Caco-2 (cell line): ENCODE measurements at regions not wholly inside any gene's neighbourhood (a gene's known extent, or its start where the extent isn't known, plus 50 kb on each side); places are given as distances from the start of the nearest gene placed in this dataset.

ENCODE experiments used
- BruUV-seq: library from RNA; stranded (reverse); fragments of 400-500 nt; replicated peaks from 2 replicates; lab custom pipeline; 2021; lab: Mats Ljungman, UMichigan
- CTCF ChIA-PET: fragments of 300-600 bp; sonication (Branson Sonifier 250); formaldehyde crosslinking; loops from one replicate; lab custom pipeline; 2022; ENCODE audit warnings: antibody characterized with exemption; lab: Charles Lee
- POLR2A ChIA-PET: fragments of 300-600 bp; sonication (Branson Sonifier 250); formaldehyde crosslinking; loops from one replicate; lab custom pipeline; 2022; ENCODE audit warnings: antibody characterized with exemption; lab: Charles Lee
- DNase-seq, 2 experiments: peaks; one replicate each; pipeline versions ENCODE4 v3.0.0 to v3.0.0-alpha.2; 2020 to 2022
- H3K27me3 ChIP-seq: replicated peaks from 2 replicates; pipeline ENCODE4 v1.6.0; 2011; ENCODE audit warnings: low read length; ENCODE audit not compliant: control insufficient read depth, insufficient read depth
- H3K36me3 ChIP-seq: 2 replicates; pipeline ENCODE4 v1.5.1; 2011; ENCODE audit warnings: low read length; ENCODE audit not compliant: control insufficient read depth, insufficient read depth
- H3K4me1 ChIP-seq: fragments of 250-450 bp; sonication (Bioruptor Pico); 2 replicates; pipeline ENCODE4 v1.5.1; 2020; ENCODE audit warnings: mild to moderate bottlenecking
- H3K4me3 ChIP-seq: 2 replicates; pipeline ENCODE4 v1.5.1; 2011; ENCODE audit warnings: low read depth, mild to moderate bottlenecking, control low read depth, low read length
- H3K9me3 ChIP-seq: fragments of 250-450 bp; sonication (Bioruptor Pico); 2 replicates; pipeline ENCODE4 v1.5.1; 2020; ENCODE audit warnings: mild to moderate bottlenecking, moderate library complexity
- H3K27ac Mint-ChIP-seq: one replicate; pipeline ENCODE4 v1.8.0; 2022; ENCODE audit warnings: mixed read lengths; ENCODE audit not compliant: unreplicated experiment
- H3K27me3 Mint-ChIP-seq: one replicate; pipeline ENCODE4 v1.8.0; 2022; ENCODE audit warnings: mixed read lengths; ENCODE audit not compliant: insufficient read depth, unreplicated experiment
- H3K36me3 Mint-ChIP-seq: one replicate; pipeline ENCODE4 v1.8.0; 2022; ENCODE audit warnings: mild to moderate bottlenecking, mixed read lengths; ENCODE audit not compliant: insufficient read depth, unreplicated experiment
- H3K4me1 Mint-ChIP-seq: one replicate; pipeline ENCODE4 v1.8.0; 2022; ENCODE audit warnings: low read depth, mixed read lengths; ENCODE audit not compliant: unreplicated experiment
- H3K4me3 Mint-ChIP-seq: one replicate; pipeline ENCODE4 v1.8.0; 2022; ENCODE audit warnings: mild to moderate bottlenecking, moderate library complexity, mixed read lengths; ENCODE audit not compliant: unreplicated experiment
- H3K9me3 Mint-ChIP-seq: one replicate; pipeline ENCODE4 v1.8.0; 2022; ENCODE audit warnings: mixed read lengths; ENCODE audit not compliant: unreplicated experiment
- intact Hi-C: fragments of 100-400 bp; cut with micrococcal nuclease; formaldehyde crosslinking; loops from one replicate; pipeline ENCODE4 v1.10.0; 2022; ENCODE audit not compliant: unreplicated experiment
- TF ChIP-seq, protein P1 (sequence below), 2 experiments: fragments of 200-600 bp in 1 of 2; IDR thresholded peaks; 1 replicate in 1 of 2; 2 replicates in 1 of 2; pipeline versions ENCODE4 v1.5.1 to v1.8.0; 2011 to 2022; ENCODE audit warnings: antibody characterized with exemption in 1 of 2, control low read depth in 1 of 2, inconsistent platforms in 1 of 2, low read depth in 1 of 2, low read length in 1 of 2, mild to moderate bottlenecking in 1 of 2, moderate library complexity in 1 of 2; ENCODE audit not compliant: insufficient read depth in 1 of 2, severe bottlenecking in 1 of 2, unreplicated experiment in 1 of 2

GRCh38 chr5:166369807-166370206, 1921.6 kb upstream of the WWC1 start:
- no TSS peak for BruUV-seq
- Mint-ChIP-seq H3K36me3 (no peaks in the 10 kb centered on the region), H3K27me3 (no peaks in the 10 kb centered on the region), H3K9me3 (no peaks in the 10 kb centered on the region), H3K27ac (no peak overlapping the region), H3K4me3 (no peak overlapping the region), H3K4me1 (no peaks in the 10 kb centered on the region)
- no peak for DNase-seq
- POLR2A ChIA-PET: no interaction called here
- TF ChIP-seq, protein P1, sequence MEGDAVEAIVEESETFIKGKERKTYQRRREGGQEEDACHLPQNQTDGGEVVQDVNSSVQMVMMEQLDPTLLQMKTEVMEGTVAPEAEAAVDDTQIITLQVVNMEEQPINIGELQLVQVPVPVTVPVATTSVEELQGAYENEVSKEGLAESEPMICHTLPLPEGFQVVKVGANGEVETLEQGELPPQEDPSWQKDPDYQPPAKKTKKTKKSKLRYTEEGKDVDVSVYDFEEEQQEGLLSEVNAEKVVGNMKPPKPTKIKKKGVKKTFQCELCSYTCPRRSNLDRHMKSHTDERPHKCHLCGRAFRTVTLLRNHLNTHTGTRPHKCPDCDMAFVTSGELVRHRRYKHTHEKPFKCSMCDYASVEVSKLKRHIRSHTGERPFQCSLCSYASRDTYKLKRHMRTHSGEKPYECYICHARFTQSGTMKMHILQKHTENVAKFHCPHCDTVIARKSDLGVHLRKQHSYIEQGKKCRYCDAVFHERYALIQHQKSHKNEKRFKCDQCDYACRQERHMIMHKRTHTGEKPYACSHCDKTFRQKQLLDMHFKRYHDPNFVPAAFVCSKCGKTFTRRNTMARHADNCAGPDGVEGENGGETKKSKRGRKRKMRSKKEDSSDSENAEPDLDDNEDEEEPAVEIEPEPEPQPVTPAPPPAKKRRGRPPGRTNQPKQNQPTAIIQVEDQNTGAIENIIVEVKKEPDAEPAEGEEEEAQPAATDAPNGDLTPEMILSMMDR (IDR thresholded peaks at IDR 0.05; ENCODE audit: insufficient read depth in 1 of 2, low read depth in 1 of 2, low read length in 1 of 2, severe bottlenecking in 1 of 2, unreplicated experiment in 1 of 2): no peak
- intact Hi-C loops: no loop called here
- Histone ChIP-seq H3K27me3 (no peaks in the 10 kb centered on the region), H3K4me3 (no peak overlapping the region), H3K4me1 (peaks cover 4% of the 10 kb centered on the region; the same call in 1 of the 2 replicates), H3K36me3 (no peaks in the 10 kb centered on the region), H3K9me3 (no peaks in the 10 kb centered on the region)
- CTCF ChIA-PET: no interaction called here

- Mint-ChIP-seq H3K27me3 (no peaks in the 10 kb centered on the region), H3K4me3 (no peak overlapping the region), H3K9me3 (no peaks in the 10 kb centered on the region), H3K4me1 (no peaks in the 10 kb centered on the region), H3K27ac (no peak overlapping the region), H3K36me3 (no peaks in the 10 kb centered on the region)
- Histone ChIP-seq H3K4me3 (no peak overlapping the region), H3K36me3 (no peaks in the 10 kb centered on the region), H3K27me3 (no peaks in the 10 kb centered on the region), H3K4me1 (peaks cover 4% of the 10 kb centered on the region; the same call in 1 of the 2 replicates), H3K9me3 (no peaks in the 10 kb centered on the region)
- POLR2A ChIA-PET: no interaction called here
- DNase-seq: no peak
- CTCF ChIA-PET: no interaction called here
- TF ChIP-seq, protein P1 (IDR thresholded peaks at IDR 0.05; ENCODE audit: insufficient read depth in 1 of 2, low read depth in 1 of 2, low read length in 1 of 2, severe bottlenecking in 1 of 2, unreplicated experiment in 1 of 2): no peak
- BruUV-seq: no TSS peak
- intact Hi-C loops: no loop called here
Observed at GRCh38 chr5:166370928-166371690, 1920.3 kb upstream of the WWC1 start.

DNA sequence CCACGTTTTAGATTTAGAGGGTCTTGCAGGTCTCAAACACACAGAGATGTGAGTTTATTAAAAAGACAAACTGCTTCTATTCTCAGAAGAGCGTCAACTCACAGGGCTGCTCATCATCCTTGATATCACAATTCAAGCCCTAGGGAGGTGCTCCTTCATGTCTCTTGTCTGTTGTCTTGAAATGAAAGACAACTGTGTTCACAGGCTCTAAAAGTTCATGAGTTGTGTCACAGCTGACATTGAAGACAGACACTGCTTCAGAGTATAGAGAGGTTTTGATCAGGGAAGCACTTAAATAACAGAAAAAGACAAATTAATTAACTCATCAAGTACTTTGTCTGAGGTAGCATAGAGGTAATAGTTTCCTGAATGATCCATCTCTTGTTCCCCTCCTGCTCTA, 1917.6 kb upstream of the WWC1 start:
- Histone ChIP-seq H3K4me1 (peaks cover 4% of the 10 kb centered on the region; the same call in 1 of the 2 replicates), H3K27me3 (no peaks in the 10 kb centered on the region), H3K36me3 (no peaks in the 10 kb centered on the region), H3K4me3 (no peak overlapping the region), H3K9me3 (no peaks in the 10 kb centered on the region)
- H3K9me3 Mint-ChIP-seq: peaks cover 10% of the 10 kb centered on the region
- TF ChIP-seq, protein P1 (IDR thresholded peaks at IDR 0.05; ENCODE audit: insufficient read depth in 1 of 2, low read depth in 1 of 2, low read length in 1 of 2, severe bottlenecking in 1 of 2, unreplicated experiment in 1 of 2): no peak
- no peak for DNase-seq
- H3K4me3 Mint-ChIP-seq: no peak overlapping the region
- no peaks in the 10 kb centered on the region for H3K4me1 Mint-ChIP-seq
- H3K36me3 Mint-ChIP-seq: no peaks in the 10 kb centered on the region
- H3K27ac Mint-ChIP-seq: no peak overlapping the region
- BruUV-seq: no TSS peak
- POLR2A ChIA-PET: no interaction called here
- CTCF ChIA-PET: no interaction called here
- intact Hi-C loops: no loop called here
- H3K27me3 Mint-ChIP-seq: no peaks in the 10 kb centered on the region
